ENCODE measurements at regions not wholly inside any gene's neighbourhood (a gene's known extent, or its start where the extent isn't known, plus 50 kb on each side); places are given as distances from the start of the nearest gene placed in this dataset.

GRCh38 chr18:39030124-39030655 lies 1464.6 kb upstream of the CELF4 start:
- no peak for DNase-seq (ENCODE audit: low read depth in 2 of 2)

- DNase-seq (ENCODE audit: low read depth in 2 of 2): no peak
These were observed 1459.9 kb upstream of the CELF4 start for GRCh38 chr18:39025531-39025930.

GRCh38 chr18:39019989-39020388 lies 1454.4 kb upstream of the CELF4 start:
- DNase-seq (ENCODE audit: low read depth in 2 of 2): no peak

- no peak for DNase-seq (ENCODE audit: low read depth in 2 of 2)
These were observed 1441.7 kb upstream of the CELF4 start for GRCh38 chr18:39007031-39007902.

GRCh38 chr18:38996056-38996455 lies 1430.5 kb upstream of the CELF4 start:
- no peak for DNase-seq (ENCODE audit: low read depth in 2 of 2)

- no peak for DNase-seq (ENCODE audit: low read depth in 2 of 2)
These were observed 1427.7 kb upstream of the CELF4 start for GRCh38 chr18:38993342-38993741.

- no peak for DNase-seq (ENCODE audit: low read depth in 2 of 2)
These were observed 1419.4 kb upstream of the CELF4 start for GRCh38 chr18:38984968-38985367.

- DNase-seq (ENCODE audit: low read depth in 2 of 2): no peak
These were observed 1416.5 kb upstream of the CELF4 start for GRCh38 chr18:38982072-38982471.

- DNase-seq (ENCODE audit: low read depth in 2 of 2): no peak
These were observed 1415.8 kb upstream of the CELF4 start for GRCh38 chr18:38981389-38981788.

- DNase-seq (ENCODE audit: low read depth in 2 of 2): no peak
These were observed 1414.8 kb upstream of the CELF4 start for GRCh38 chr18:38980420-38980819.

- no peak for DNase-seq (ENCODE audit: low read depth in 2 of 2)
These were observed 1407.0 kb upstream of the CELF4 start for GRCh38 chr18:38972571-38972970.

- no peak for DNase-seq (ENCODE audit: low read depth in 2 of 2)
These were observed 1406.3 kb upstream of the CELF4 start for GRCh38 chr18:38971881-38972280.

GRCh38 chr18:38966841-38967240 lies 1401.2 kb upstream of the CELF4 start:
- no peak for DNase-seq (ENCODE audit: low read depth in 2 of 2)

GRCh38 chr18:38963943-38964660 lies 1398.5 kb upstream of the CELF4 start:
- DNase-seq (ENCODE audit: low read depth in 2 of 2): no peak

- DNase-seq (ENCODE audit: low read depth in 2 of 2): no peak
These were observed 1396.3 kb upstream of the CELF4 start for GRCh38 chr18:38961880-38962279.

GRCh38 chr18:38957736-38958135 lies 1392.1 kb upstream of the CELF4 start:
- DNase-seq (ENCODE audit: low read depth in 2 of 2): no peak

GRCh38 chr18:38956068-38956467 lies 1390.5 kb upstream of the CELF4 start:
- DNase-seq (ENCODE audit: low read depth in 2 of 2): no peak

- no peak for DNase-seq (ENCODE audit: low read depth in 2 of 2)
These were observed 1386.0 kb upstream of the CELF4 start for GRCh38 chr18:38951633-38952032.

GRCh38 chr18:38948436-38948835 lies 1382.8 kb upstream of the CELF4 start:
- no peak for DNase-seq (ENCODE audit: low read depth in 2 of 2)

- DNase-seq (ENCODE audit: low read depth in 2 of 2): no peak
These were observed 1378.9 kb upstream of the CELF4 start for GRCh38 chr18:38944446-38945024.

- DNase-seq (ENCODE audit: low read depth in 2 of 2): no peak
These were observed 1376.3 kb upstream of the CELF4 start for GRCh38 chr18:38941711-38942561.
